BJ (cell line): ENCODE measurements at regions not wholly inside any gene's neighbourhood (a gene's known extent, or its start where the extent isn't known, plus 50 kb on each side); places are given as distances from the start of the nearest gene placed in this dataset.

Experiments
- CTCF ChIA-PET: fragments of 350-600 bp; formaldehyde crosslinking; extraction: SDS; loops from one replicate; lab custom pipeline; 2021; ENCODE audit warnings: antibody characterized with exemption, inconsistent platforms; lab: Yijun Ruan, JAX
- POLR2A ChIA-PET: fragments of 300-600 bp; sonication (Branson Sonifier 250); formaldehyde crosslinking; extraction: SDS; loops from one replicate; lab custom pipeline; 2021; ENCODE audit warnings: antibody characterized with exemption; lab: Charles Lee
- DNase-seq: peaks from one replicate; pipeline ENCODE4 v3.0.0-alpha.2; 2011; ENCODE audit warnings: low read depth
- H3K27me3 ChIP-seq: 2 replicates; pipeline ENCODE4 v1.6.0; 2011; ENCODE audit warnings: low read length; ENCODE audit not compliant: control insufficient read depth, insufficient read depth
- H3K36me3 ChIP-seq: 2 replicates; pipeline ENCODE4 v1.5.1; 2011; ENCODE audit warnings: low read length; ENCODE audit not compliant: control insufficient read depth, insufficient read depth
- H3K4me3 ChIP-seq: 2 replicates; pipeline ENCODE4 v1.5.1; 2011; ENCODE audit warnings: low read depth, mild to moderate bottlenecking, control low read depth, low read length
- TF ChIP-seq, protein P1 (sequence below): IDR thresholded peaks from 2 replicates; pipeline ENCODE4 v1.5.1; 2011; ENCODE audit warnings: low read depth, mild to moderate bottlenecking, control low read depth, inconsistent platforms, low read length, moderate library complexity; ENCODE audit not compliant: insufficient read depth

DNA sequence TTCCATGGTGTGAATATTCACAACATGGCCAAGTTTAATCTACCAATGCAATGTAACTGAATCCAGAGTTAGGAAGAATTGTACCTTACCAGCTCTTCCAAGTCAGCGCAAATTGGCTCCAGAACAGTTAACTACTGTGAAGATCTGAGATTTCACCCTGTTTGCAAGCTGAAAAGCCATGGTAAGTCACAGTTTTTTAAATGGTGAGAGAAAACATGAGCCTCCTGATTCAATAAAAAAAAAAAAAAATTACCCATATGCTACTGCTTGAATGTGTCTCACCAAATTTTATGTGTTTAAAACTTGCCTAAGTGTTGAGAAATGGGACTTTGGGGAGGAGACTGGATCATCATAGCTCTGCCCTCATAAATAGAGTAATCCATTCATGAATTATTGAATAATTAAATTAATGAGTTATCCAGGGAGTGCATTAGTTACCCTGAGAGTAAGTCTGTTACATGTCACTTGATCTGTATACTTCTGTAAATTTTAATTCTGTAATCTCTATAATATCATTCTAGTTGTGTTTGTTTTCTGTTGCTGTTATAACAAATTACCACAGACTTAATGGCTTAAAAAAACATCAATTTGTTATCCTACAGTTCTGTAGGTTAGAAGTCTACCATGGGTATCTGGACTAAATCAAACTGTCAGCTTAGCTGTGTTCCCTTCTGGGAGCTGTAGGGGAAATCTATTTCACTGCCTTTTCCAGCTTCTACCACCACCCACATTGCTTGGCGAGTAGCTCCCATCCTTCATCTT, 1355.9 kb downstream of the GRIK2 start:
- DNase-seq: no peak
- no peak overlapping the region for H3K4me3 ChIP-seq
- no peaks in the 10 kb centered on the region for H3K36me3 ChIP-seq
- POLR2A ChIA-PET: no interaction called here
- no peaks in the 10 kb centered on the region for H3K27me3 ChIP-seq
- CTCF ChIA-PET: no interaction called here
- TF ChIP-seq, protein P1, sequence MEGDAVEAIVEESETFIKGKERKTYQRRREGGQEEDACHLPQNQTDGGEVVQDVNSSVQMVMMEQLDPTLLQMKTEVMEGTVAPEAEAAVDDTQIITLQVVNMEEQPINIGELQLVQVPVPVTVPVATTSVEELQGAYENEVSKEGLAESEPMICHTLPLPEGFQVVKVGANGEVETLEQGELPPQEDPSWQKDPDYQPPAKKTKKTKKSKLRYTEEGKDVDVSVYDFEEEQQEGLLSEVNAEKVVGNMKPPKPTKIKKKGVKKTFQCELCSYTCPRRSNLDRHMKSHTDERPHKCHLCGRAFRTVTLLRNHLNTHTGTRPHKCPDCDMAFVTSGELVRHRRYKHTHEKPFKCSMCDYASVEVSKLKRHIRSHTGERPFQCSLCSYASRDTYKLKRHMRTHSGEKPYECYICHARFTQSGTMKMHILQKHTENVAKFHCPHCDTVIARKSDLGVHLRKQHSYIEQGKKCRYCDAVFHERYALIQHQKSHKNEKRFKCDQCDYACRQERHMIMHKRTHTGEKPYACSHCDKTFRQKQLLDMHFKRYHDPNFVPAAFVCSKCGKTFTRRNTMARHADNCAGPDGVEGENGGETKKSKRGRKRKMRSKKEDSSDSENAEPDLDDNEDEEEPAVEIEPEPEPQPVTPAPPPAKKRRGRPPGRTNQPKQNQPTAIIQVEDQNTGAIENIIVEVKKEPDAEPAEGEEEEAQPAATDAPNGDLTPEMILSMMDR: no peak

DNA sequence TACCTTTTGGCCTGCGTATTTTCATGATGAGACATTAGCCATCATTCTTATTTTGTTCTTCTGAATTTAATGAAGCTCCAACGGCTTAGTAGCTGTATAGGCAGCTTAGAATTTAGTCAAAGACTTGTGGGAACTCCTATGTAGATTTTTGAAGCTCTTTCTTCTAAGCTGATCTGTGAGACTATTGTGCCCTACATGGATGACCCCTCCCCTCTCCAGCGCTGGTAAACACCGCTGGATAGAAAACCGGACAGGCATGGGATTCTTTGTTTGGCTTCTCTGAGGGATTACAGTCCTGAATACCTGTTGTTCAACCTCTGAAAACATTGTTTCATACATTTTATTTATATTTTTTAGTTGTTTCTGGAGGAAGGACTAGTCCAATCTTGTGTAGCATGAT, 1353.4 kb downstream of the GRIK2 start:
- CTCF ChIA-PET: interaction anchor here (0.6 kb wide), 1 partner anchor 730 kb away, joined by 3 read pairs; no protein-coding TSS in a partner anchor
- DNase-seq: no peak

GRCh38 chr6:102742754-102743356, 1349.3 kb downstream of the GRIK2 start:
- no peaks in the 10 kb centered on the region for H3K36me3 ChIP-seq
- H3K4me3 ChIP-seq: no peak overlapping the region
- ChIA-PET CTCF (no interaction called here), POLR2A (no interaction called here)
- no peak for DNase-seq
- H3K27me3 ChIP-seq: no peaks in the 10 kb centered on the region
- TF ChIP-seq, protein P1: no peak

More for the DNA sequence above, 1353.4 kb downstream of the GRIK2 start:
- TF ChIP-seq, protein P1: no peak
- POLR2A ChIA-PET: no interaction called here
- Histone ChIP-seq H3K27me3 (no peaks in the 10 kb centered on the region), H3K36me3 (no peaks in the 10 kb centered on the region), H3K4me3 (no peak overlapping the region)

DNA sequence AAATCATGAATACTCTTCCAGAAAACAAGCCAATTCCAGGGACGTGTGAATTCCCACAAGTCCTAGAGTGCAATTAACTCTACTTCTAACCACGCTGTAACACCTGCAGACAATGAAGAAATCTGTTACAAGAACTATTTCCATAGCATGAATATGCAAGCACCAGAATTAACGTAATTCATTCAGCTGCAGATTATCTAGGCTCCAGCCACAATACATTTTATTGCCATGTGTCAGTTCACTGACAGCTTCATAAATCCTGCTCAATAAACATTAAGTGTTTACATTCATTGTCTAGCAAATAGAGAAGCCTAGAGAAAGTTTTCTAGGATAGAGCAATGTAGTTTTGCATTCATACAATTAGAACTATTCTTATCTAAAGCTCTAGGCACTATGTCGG, 1348.5 kb downstream of the GRIK2 start:
- CTCF ChIA-PET: no interaction called here
- POLR2A ChIA-PET: no interaction called here

GRCh38 chr6:102736941-102737368, 1343.4 kb downstream of the GRIK2 start:
- POLR2A ChIA-PET: no interaction called here
- CTCF ChIA-PET: interaction anchor here (1.2 kb wide), 1 partner anchor 36 kb away, joined by 3 read pairs; no protein-coding TSS in a partner anchor
- H3K4me3 ChIP-seq: no peak overlapping the region
- no peaks in the 10 kb centered on the region for H3K27me3 ChIP-seq
- TF ChIP-seq, protein P1: no peak
- H3K36me3 ChIP-seq: no peaks in the 10 kb centered on the region
- peak; percentile 89 for DNase-seq

More for the DNA sequence above, 1348.5 kb downstream of the GRIK2 start:
- Histone ChIP-seq H3K36me3 (no peaks in the 10 kb centered on the region), H3K27me3 (no peaks in the 10 kb centered on the region), H3K4me3 (no peak overlapping the region)
- DNase-seq: no peak
- TF ChIP-seq, protein P1: no peak
